Parathyroid adenoma (tissue), 2 donors: ENCODE measurements at regions not wholly inside any gene's neighbourhood (a gene's known extent, or its start where the extent isn't known, plus 50 kb on each side); places are given as distances from the start of the nearest gene placed in this dataset.

Source experiments
- H2AFZ ChIP-seq: fragments of 300-600 bp; sonication (generic); one replicate; pipeline ENCODE4 v1.7.0; 2017; ENCODE audit warnings: antibody characterized with exemption, mild to moderate bottlenecking
- H3K27ac ChIP-seq: fragments of 300-600 bp; sonication (generic); one replicate; pipeline ENCODE4 v1.7.0; 2017
- H3K27me3 ChIP-seq: fragments of 300-600 bp; sonication (generic); one replicate; pipeline ENCODE4 v1.7.0; 2017; ENCODE audit warnings: low read length; ENCODE audit not compliant: control insufficient read depth, insufficient read depth
- H3K36me3 ChIP-seq: fragments of 300-600 bp; sonication (generic); one replicate; pipeline ENCODE4 v1.7.0; 2017; ENCODE audit warnings: low read length; ENCODE audit not compliant: control insufficient read depth, insufficient read depth
- H3K4me1 ChIP-seq: fragments of 300-600 bp; sonication (generic); one replicate; pipeline ENCODE4 v1.7.0; 2017; ENCODE audit warnings: control low read depth
- H3K4me2 ChIP-seq: fragments of 300-600 bp; sonication (generic); one replicate; pipeline ENCODE4 v1.7.0; 2017; ENCODE audit warnings: low read length
- H3K4me3 ChIP-seq: fragments of 300-600 bp; sonication (generic); one replicate; pipeline ENCODE4 v1.7.0; 2017; ENCODE audit warnings: low read depth, low read length
- H3K79me2 ChIP-seq: fragments of 300-600 bp; sonication (generic); one replicate; pipeline ENCODE4 v1.7.0; 2017; ENCODE audit warnings: control low read depth
- H3K9ac ChIP-seq: fragments of 300-600 bp; sonication (generic); one replicate; pipeline ENCODE4 v1.7.0; 2017; ENCODE audit warnings: mild to moderate bottlenecking
- H3K9me3 ChIP-seq: fragments of 300-600 bp; sonication (generic); one replicate; pipeline ENCODE4 v1.7.0; 2017; ENCODE audit warnings: low read length; ENCODE audit not compliant: control insufficient read depth
- CTCF ChIP-seq: fragments of 300-600 bp; sonication (generic); IDR thresholded peaks from one replicate; pipeline ENCODE4 v1.7.0; 2017; ENCODE audit warnings: antibody characterized with exemption, mild to moderate bottlenecking
- donor health status: primary hyperparathyroidism.

- H3K4me3 ChIP-seq, result no peak overlapping the region
- H3K4me2 ChIP-seq, result no peak overlapping the region
- no peaks in the 10 kb centered on the region for H3K27me3 ChIP-seq
- TF ChIP-seq CTCF, result no peak
- no peaks in the 10 kb centered on the region for H3K36me3 ChIP-seq
- no peaks in the 10 kb centered on the region for H3K9me3 ChIP-seq
- no peak overlapping the region for H3K27ac ChIP-seq
- no peak overlapping the region for H2AFZ ChIP-seq
- no peak overlapping the region for H3K9ac ChIP-seq
- H3K4me1 ChIP-seq, result no peaks in the 10 kb centered on the region
- H3K79me2 ChIP-seq, result no peaks in the 10 kb centered on the region
Observed at GRCh38 chr22:49224243-49224642, 603.4 kb downstream of the BRD1 start.

GRCh38 chr22:49218142-49218541, 609.5 kb downstream of the BRD1 start:
- no peak overlapping the region for H2AFZ ChIP-seq
- no peaks in the 10 kb centered on the region for H3K4me1 ChIP-seq
- no peaks in the 10 kb centered on the region for H3K9me3 ChIP-seq
- no peak overlapping the region for H3K4me3 ChIP-seq
- TF ChIP-seq CTCF, result no peak
- no peaks in the 10 kb centered on the region for H3K36me3 ChIP-seq
- H3K4me2 ChIP-seq, result no peak overlapping the region
- no peaks in the 10 kb centered on the region for H3K79me2 ChIP-seq
- no peak overlapping the region for H3K9ac ChIP-seq
- no peak overlapping the region for H3K27ac ChIP-seq
- H3K27me3 ChIP-seq, result no peaks in the 10 kb centered on the region

- no peaks in the 10 kb centered on the region for H3K36me3 ChIP-seq
- H3K4me1 ChIP-seq, result no peaks in the 10 kb centered on the region
- no peak for TF ChIP-seq CTCF
- H3K27me3 ChIP-seq, result no peaks in the 10 kb centered on the region
- no peak overlapping the region for H2AFZ ChIP-seq
- H3K79me2 ChIP-seq, result no peaks in the 10 kb centered on the region
- H3K27ac ChIP-seq, result no peak overlapping the region
- H3K4me3 ChIP-seq, result no peak overlapping the region
- no peaks in the 10 kb centered on the region for H3K9me3 ChIP-seq
- H3K4me2 ChIP-seq, result no peak overlapping the region
- no peak overlapping the region for H3K9ac ChIP-seq
Observed at GRCh38 chr22:49216579-49216978, 611.1 kb downstream of the BRD1 start.

- TF ChIP-seq CTCF, result no peak
- no peak overlapping the region for H3K4me3 ChIP-seq
- H3K79me2 ChIP-seq, result no peaks in the 10 kb centered on the region
- no peaks in the 10 kb centered on the region for H3K27me3 ChIP-seq
- H3K27ac ChIP-seq, result no peak overlapping the region
- no peak overlapping the region for H3K4me2 ChIP-seq
- H2AFZ ChIP-seq, result no peak overlapping the region
- H3K9me3 ChIP-seq, result no peaks in the 10 kb centered on the region
- no peaks in the 10 kb centered on the region for H3K4me1 ChIP-seq
- H3K9ac ChIP-seq, result no peak overlapping the region
- no peaks in the 10 kb centered on the region for H3K36me3 ChIP-seq
Observed at GRCh38 chr22:49215840-49216239, 611.8 kb downstream of the BRD1 start.

- H3K4me3 ChIP-seq, result no peak overlapping the region
- no peaks in the 10 kb centered on the region for H3K27me3 ChIP-seq
- H3K36me3 ChIP-seq, result no peaks in the 10 kb centered on the region
- no peaks in the 10 kb centered on the region for H3K9me3 ChIP-seq
- no peak overlapping the region for H3K27ac ChIP-seq
- H3K79me2 ChIP-seq, result no peaks in the 10 kb centered on the region
- no peak overlapping the region for H3K4me2 ChIP-seq
- no peaks in the 10 kb centered on the region for H3K4me1 ChIP-seq
- no peak overlapping the region for H3K9ac ChIP-seq
- no peak overlapping the region for H2AFZ ChIP-seq
- TF ChIP-seq CTCF, result no peak
Observed at GRCh38 chr22:49214976-49215375, 612.7 kb downstream of the BRD1 start.
